ENCODE measurements at regions not wholly inside any gene's neighbourhood (a gene's known extent, or its start where the extent isn't known, plus 50 kb on each side); places are given as distances from the start of the nearest gene placed in this dataset.
A peak's percentile ranks its signal among the peaks of the same experiment; 100 is the strongest.

DNA sequence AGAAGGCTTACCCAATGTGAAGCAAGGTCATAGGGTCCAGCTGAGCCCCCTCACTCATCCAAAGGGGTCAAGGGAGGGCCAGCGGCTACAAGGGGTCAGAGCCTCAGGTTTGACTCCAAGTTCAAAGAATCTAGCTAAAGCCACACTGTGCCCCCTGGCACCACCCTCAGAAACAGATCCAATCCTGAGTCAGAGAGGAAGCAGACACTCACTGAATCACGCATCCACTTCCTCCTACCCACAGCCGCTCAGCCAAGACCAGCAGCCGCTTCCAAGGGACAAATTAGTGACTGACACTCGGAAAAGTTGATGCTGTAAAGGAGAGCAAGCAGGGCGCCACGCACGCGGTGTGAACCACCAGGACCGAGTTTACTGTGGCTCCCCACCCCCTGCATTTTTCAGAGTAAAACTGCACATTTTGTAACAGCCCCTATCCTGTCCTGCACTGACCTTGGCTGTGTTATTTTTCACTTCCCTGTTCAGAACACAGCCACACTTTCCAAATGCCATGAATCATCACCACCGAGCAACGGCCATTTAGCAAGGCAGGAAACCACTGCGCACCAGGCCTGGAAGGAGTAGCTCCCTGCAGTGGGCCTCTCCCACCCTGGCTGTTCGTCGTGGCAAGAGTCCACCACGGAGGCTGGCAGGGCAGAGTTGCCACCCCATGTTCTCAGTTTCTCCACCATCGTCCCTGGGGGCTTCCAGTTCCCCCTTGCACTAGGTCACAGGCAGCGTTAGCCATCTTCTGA, 147.8 kb downstream of the TOMM20 start:
- Histone ChIP-seq H3K4me1 (ENCODE audit: control insufficient read depth, insufficient read depth, low read length) (peaks cover 60% of the 10 kb centered on the region), H3K4me3 (ENCODE audit: low read length) (no peak overlapping the region), H3K9ac (ENCODE audit: low read length) (peak overlapping the region; percentile 65), H3K9me3 (ENCODE audit: control insufficient read depth, low read length) (no peaks in the 10 kb centered on the region), H3K27me3 (ENCODE audit: control insufficient read depth, insufficient read depth, low read length) (no peaks in the 10 kb centered on the region), H3K36me3 (ENCODE audit: control insufficient read depth, insufficient read depth, low read length) (no peaks in the 10 kb centered on the region)

DNA sequence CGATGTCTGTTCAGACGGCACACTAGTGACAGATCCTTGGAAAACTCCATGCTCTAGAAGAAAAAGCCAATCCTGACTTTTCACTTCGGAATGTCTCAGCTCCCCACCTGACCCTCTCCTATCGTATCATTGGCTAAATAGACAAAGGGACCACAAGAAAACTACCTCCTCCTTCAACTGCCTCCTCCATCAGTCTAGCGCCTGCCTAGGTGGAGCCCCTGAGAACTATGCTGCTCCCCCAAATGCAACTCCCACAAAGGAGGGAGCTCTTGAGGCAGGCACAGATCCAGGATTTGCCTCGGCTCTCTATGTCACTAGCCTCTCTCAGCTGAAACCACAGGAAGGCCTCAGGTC, 148.4 kb downstream of the TOMM20 start:
- Histone ChIP-seq H3K36me3 (ENCODE audit: control insufficient read depth, insufficient read depth, low read length) (no peaks in the 10 kb centered on the region), H3K27me3 (ENCODE audit: control insufficient read depth, insufficient read depth, low read length) (no peaks in the 10 kb centered on the region), H3K9ac (ENCODE audit: low read length) (peak overlapping the region; percentile 65), H3K4me1 (ENCODE audit: control insufficient read depth, insufficient read depth, low read length) (peaks cover 64% of the 10 kb centered on the region), H3K9me3 (ENCODE audit: control insufficient read depth, low read length) (no peaks in the 10 kb centered on the region), H3K4me3 (ENCODE audit: low read length) (no peak overlapping the region)

GRCh38 chr1:234979296-234980279, 149.0 kb downstream of the TOMM20 start:
- no peak overlapping the region for H3K4me3 ChIP-seq (ENCODE audit: low read length)
- peaks cover 64% of the 10 kb centered on the region for H3K4me1 ChIP-seq (ENCODE audit: control insufficient read depth, insufficient read depth, low read length)
- no peaks in the 10 kb centered on the region for H3K36me3 ChIP-seq (ENCODE audit: control insufficient read depth, insufficient read depth, low read length)
- peak overlapping the region; percentile 65 for H3K9ac ChIP-seq (ENCODE audit: low read length)
- no peaks in the 10 kb centered on the region for H3K9me3 ChIP-seq (ENCODE audit: control insufficient read depth, low read length)
- no peaks in the 10 kb centered on the region for H3K27me3 ChIP-seq (ENCODE audit: control insufficient read depth, insufficient read depth, low read length)

DNA sequence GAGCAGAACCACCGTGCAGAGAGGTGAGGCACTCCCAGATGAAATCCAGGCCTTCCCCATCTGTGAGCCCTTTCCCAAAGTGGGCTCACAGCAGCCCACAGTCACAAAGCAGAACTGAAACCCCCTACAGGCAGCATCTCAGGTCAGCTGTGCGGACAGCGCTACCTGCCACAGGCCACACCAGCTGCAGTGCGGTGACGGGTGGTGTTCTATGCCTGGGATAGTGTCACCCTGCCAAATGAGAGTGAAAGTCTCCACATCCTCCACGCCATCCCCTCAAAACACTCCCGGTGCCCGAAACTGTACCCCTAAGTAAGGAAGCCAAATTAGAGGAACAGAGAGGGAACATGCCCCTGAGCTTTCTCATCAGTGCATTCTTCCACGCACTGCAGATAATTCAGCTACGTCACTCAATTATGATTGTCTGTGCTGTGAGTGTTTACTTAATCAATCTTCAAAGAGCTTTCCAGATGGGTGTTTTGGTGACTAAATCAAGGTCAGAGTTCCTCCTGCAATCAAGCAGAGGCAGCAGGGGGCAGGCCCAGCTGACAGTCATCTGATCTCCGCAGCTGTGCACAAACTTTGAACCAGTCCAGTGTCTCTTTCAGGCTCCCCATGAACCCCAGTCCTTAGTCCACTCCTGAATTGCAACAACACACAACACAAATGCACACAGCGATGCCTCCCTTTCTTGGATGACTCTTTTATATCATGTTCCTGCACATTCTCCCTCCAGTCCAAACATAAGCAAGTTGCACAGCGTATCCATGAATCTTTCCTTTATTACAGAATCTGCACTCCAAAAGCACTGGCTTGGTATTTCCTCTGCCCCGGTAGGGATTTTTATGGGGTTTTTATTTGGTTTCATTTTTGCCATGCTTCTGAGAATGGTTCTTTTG, 150.0 kb downstream of the TOMM20 start:
- no peaks in the 10 kb centered on the region for H3K27me3 ChIP-seq (ENCODE audit: control insufficient read depth, insufficient read depth, low read length)
- H3K4me3 ChIP-seq (ENCODE audit: low read length): peak overlapping the region; percentile 2
- no peaks in the 10 kb centered on the region for H3K9me3 ChIP-seq (ENCODE audit: control insufficient read depth, low read length)
- peaks cover 71% of the 10 kb centered on the region for H3K4me1 ChIP-seq (ENCODE audit: control insufficient read depth, insufficient read depth, low read length)
- peak overlapping the region; percentile 20 for H3K9ac ChIP-seq (ENCODE audit: low read length)
- no peaks in the 10 kb centered on the region for H3K36me3 ChIP-seq (ENCODE audit: control insufficient read depth, insufficient read depth, low read length)

DNA sequence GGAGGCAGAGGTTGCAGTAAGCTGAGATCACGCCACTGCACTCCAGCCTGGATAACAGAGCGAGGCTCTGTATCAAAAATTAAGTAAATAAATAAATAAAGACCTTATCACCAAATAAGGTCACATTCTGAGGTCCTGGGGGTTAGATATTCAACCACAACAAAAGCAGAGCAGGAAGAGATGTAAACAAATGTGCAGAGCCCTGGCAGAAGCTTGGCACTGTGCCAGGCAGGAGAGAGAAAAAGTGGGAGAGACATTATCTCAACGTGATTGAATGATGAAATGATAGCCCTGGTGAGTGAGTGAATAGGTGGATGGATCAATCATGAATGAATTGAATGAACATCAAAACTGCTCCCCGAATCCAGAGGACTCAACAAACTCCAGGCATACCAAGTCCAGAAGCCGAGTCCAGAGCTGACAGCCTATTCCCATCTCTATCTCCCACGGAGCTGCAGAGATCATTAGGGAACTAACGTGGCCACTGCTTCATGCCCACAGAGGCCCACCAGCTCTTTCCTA, 150.7 kb downstream of the TOMM20 start:
- Histone ChIP-seq H3K4me3 (ENCODE audit: low read length) (peak overlapping the region; percentile 2), H3K4me1 (ENCODE audit: control insufficient read depth, insufficient read depth, low read length) (peaks cover 78% of the 10 kb centered on the region)

DNA sequence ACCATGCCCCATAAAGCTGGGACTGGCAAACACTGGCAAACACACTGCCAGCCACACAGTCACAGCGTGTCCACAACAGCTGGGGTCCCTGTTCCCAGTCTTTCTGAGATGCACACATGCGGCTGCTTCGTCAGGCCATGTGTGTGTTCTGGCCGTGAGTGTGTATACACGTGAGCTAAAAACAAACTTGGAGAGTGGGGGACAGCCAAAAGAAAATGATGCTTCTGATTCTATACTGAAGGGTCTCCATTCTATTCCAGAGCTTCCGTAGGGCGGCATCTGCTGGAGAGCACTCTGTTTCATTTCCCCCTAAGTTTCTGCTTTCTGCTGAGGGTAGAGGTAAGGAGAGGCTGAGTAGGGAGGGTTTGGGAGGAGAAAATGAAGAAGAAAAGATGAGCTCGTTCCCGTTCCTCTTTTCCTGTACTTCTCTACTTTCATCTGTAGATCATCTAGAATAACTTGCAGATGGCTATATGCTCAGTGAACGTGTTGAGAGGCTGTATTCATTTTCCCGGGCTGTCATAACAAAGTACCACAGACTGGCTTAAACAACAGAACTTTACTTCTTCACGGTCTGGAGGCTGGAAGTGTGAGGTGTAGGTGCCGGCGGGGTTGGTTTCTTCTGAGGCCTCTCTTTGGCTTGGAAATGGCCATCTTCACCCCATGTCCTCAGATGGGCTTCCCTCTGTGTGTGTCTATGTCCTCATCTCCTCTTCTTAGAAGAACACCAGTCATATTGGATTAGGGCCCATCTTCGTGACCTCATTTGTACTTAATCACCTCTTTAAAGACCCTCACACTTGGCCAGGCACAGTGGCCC, 151.6 kb downstream of the TOMM20 start:
- Histone ChIP-seq H3K9ac (ENCODE audit: low read length) (no peak overlapping the region), H3K4me1 (ENCODE audit: control insufficient read depth, insufficient read depth, low read length) (peaks cover 83% of the 10 kb centered on the region), H3K27me3 (ENCODE audit: control insufficient read depth, insufficient read depth, low read length) (no peaks in the 10 kb centered on the region), H3K4me3 (ENCODE audit: low read length) (no peak overlapping the region), H3K36me3 (ENCODE audit: control insufficient read depth, insufficient read depth, low read length) (no peaks in the 10 kb centered on the region), H3K9me3 (ENCODE audit: control insufficient read depth, low read length) (no peaks in the 10 kb centered on the region)

More for the DNA sequence above, 150.7 kb downstream of the TOMM20 start:
- Histone ChIP-seq H3K9ac (ENCODE audit: low read length) (peak overlapping the region; percentile 20), H3K9me3 (ENCODE audit: control insufficient read depth, low read length) (no peaks in the 10 kb centered on the region), H3K36me3 (ENCODE audit: control insufficient read depth, insufficient read depth, low read length) (no peaks in the 10 kb centered on the region), H3K27me3 (ENCODE audit: control insufficient read depth, insufficient read depth, low read length) (no peaks in the 10 kb centered on the region)

- Histone ChIP-seq H3K9me3 (ENCODE audit: control insufficient read depth, low read length) (no peaks in the 10 kb centered on the region), H3K4me3 (ENCODE audit: low read length) (no peak overlapping the region), H3K4me1 (ENCODE audit: control insufficient read depth, insufficient read depth, low read length) (peaks cover 86% of the 10 kb centered on the region), H3K27me3 (ENCODE audit: control insufficient read depth, insufficient read depth, low read length) (no peaks in the 10 kb centered on the region), H3K36me3 (ENCODE audit: control insufficient read depth, insufficient read depth, low read length) (no peaks in the 10 kb centered on the region), H3K9ac (ENCODE audit: low read length) (no peak overlapping the region)
These were observed 152.4 kb downstream of the TOMM20 start for GRCh38 chr1:234975941-234976860.

GRCh38 chr1:234975122-234975940, 153.3 kb downstream of the TOMM20 start:
- Histone ChIP-seq H3K27me3 (ENCODE audit: control insufficient read depth, insufficient read depth, low read length) (no peaks in the 10 kb centered on the region), H3K9ac (ENCODE audit: low read length) (no peak overlapping the region), H3K4me3 (ENCODE audit: low read length) (no peak overlapping the region), H3K36me3 (ENCODE audit: control insufficient read depth, insufficient read depth, low read length) (no peaks in the 10 kb centered on the region), H3K4me1 (ENCODE audit: control insufficient read depth, insufficient read depth, low read length) (peaks cover 86% of the 10 kb centered on the region), H3K9me3 (ENCODE audit: control insufficient read depth, low read length) (no peaks in the 10 kb centered on the region)

DNA sequence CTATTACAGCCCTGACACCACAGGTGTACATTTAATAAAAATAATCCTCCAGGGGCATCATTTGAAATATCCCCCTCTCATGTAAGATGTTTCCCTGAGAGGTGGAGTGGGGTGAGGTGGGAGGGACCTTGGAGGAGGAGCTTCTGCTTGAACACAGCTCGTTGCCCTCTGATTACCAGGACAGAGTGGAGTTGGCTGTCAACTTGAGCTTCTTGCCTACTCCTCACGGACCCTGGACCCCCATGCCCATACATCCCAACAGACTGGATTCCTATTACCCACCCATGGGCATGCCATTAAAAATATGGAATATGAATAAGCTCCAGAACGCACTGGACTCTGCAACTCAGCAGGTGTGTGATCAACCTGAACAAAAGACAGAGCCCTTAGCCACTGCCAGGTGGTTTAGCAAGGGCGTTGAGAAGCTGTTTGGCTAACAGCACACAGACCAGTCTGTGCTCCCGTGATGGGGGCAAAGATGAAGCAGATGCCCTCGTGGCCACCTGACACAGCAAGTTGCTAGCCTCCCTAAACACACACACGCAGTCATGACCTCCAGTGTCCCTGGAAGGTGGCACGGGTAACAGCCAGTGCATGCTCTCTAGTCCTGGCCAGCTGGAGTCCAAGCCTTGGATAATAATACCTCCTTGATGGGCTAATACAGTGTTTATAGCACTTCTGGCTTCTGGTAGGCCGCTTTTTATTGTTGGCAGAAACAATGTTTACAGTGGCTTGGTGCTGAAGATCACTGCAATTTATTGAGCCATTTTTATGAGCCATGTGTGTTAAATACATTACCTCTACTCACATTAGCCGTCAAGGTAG, 155.0 kb downstream of the TOMM20 start:
- Histone ChIP-seq H3K9ac (ENCODE audit: low read length) (no peak overlapping the region), H3K9me3 (ENCODE audit: control insufficient read depth, low read length) (no peaks in the 10 kb centered on the region), H3K4me3 (ENCODE audit: low read length) (no peak overlapping the region), H3K4me1 (ENCODE audit: control insufficient read depth, insufficient read depth, low read length) (peaks cover 83% of the 10 kb centered on the region), H3K36me3 (ENCODE audit: control insufficient read depth, insufficient read depth, low read length) (no peaks in the 10 kb centered on the region), H3K27me3 (ENCODE audit: control insufficient read depth, insufficient read depth, low read length) (no peaks in the 10 kb centered on the region)
